GM10248 (cell line): ENCODE measurements at regions not wholly inside any gene's neighbourhood (a gene's known extent, or its start where the extent isn't known, plus 50 kb on each side); places are given as distances from the start of the nearest gene placed in this dataset.
A peak's percentile ranks its signal among the peaks of the same experiment; 100 is the strongest.

Source experiments
- CTCF ChIA-PET: fragments of 300-600 bp; sonication (Branson Sonifier 250); formaldehyde crosslinking; extraction: SDS; loops from one replicate; lab custom pipeline; 2021; ENCODE audit warnings: antibody characterized with exemption; lab: Yijun Ruan, JAX
- POLR2A ChIA-PET: fragments of 350-650 bp; sonication (Branson Sonifier 250); formaldehyde crosslinking; extraction: SDS; loops from one replicate; lab custom pipeline; 2020; ENCODE audit warnings: antibody characterized with exemption; lab: Yijun Ruan, JAX
- DNase-seq: peaks from one replicate; pipeline ENCODE4 v3.0.0; 2012; ENCODE audit errors: extremely low spot score
- CTCF ChIP-seq: IDR thresholded peaks from 2 replicates; pipeline ENCODE4 v1.5.1; 2012; ENCODE audit warnings: mild to moderate bottlenecking, low read depth; ENCODE audit errors: extremely low read depth, missing control alignments, control extremely low read depth

GRCh38 chr16:58821886-58822285 is 87.8 kb upstream of the GOT2 start:
- CTCF ChIA-PET = no interaction called here
- no peak for TF ChIP-seq CTCF

GRCh38 chr16:58820411-58820810 is 86.3 kb upstream of the GOT2 start:
- no peak for TF ChIP-seq CTCF
- CTCF ChIA-PET = interaction anchor here (1.2 kb wide), 1 partner anchor 12 kb away, joined by 3 read pairs; no protein-coding TSS in a partner anchor
- no peak for DNase-seq
- POLR2A ChIA-PET = no interaction called here

More at GRCh38 chr16:58821886-58822285, 87.8 kb upstream of the GOT2 start:
- DNase-seq = no peak
- POLR2A ChIA-PET = no interaction called here

- CTCF ChIA-PET = interaction anchor here (0.8 to 2.8 kb wide), 12 partner anchors 11 to 368 kb away, joined by 3 to 13 read pairs (median 5); no protein-coding TSS in a partner anchor
- DNase-seq = no peak
- POLR2A ChIA-PET = no interaction called here
- no peak for TF ChIP-seq CTCF
These were observed 81.2 kb upstream of the GOT2 start for GRCh38 chr16:58815181-58815888.

- POLR2A ChIA-PET = no interaction called here
- peak; percentile 66 for DNase-seq
- CTCF ChIA-PET = interaction anchor here (0.7 to 2.8 kb wide), 18 partner anchors 10 to 1604 kb away, joined by 3 to 13 read pairs (median 4); no protein-coding TSS in a partner anchor
- peak; percentile 90 for TF ChIP-seq CTCF
These were observed 80.3 kb upstream of the GOT2 start for GRCh38 chr16:58814348-58814801.

GRCh38 chr16:58809213-58809612 is 75.1 kb upstream of the GOT2 start:
- ChIA-PET POLR2A (no interaction called here), CTCF (interaction anchor here (0.9 to 1.3 kb wide), 4 partner anchors 9 to 18 kb away, joined by 3 to 4 read pairs (median 4); no protein-coding TSS in a partner anchor)
- no peak for TF ChIP-seq CTCF
- no peak for DNase-seq

- no peak for TF ChIP-seq CTCF
- DNase-seq = no peak
- ChIA-PET CTCF (interaction anchor here (1.5 kb wide), 1 partner anchor 8 kb away, joined by 4 read pairs; no protein-coding TSS in a partner anchor), POLR2A (no interaction called here)
These were observed 73.2 kb upstream of the GOT2 start for GRCh38 chr16:58807276-58807675.
